ENCODE measurements at regions not wholly inside any gene's neighbourhood (a gene's known extent, or its start where the extent isn't known, plus 50 kb on each side); places are given as distances from the start of the nearest gene placed in this dataset.
A peak's percentile ranks its signal among the peaks of the same experiment; 100 is the strongest.

DNA sequence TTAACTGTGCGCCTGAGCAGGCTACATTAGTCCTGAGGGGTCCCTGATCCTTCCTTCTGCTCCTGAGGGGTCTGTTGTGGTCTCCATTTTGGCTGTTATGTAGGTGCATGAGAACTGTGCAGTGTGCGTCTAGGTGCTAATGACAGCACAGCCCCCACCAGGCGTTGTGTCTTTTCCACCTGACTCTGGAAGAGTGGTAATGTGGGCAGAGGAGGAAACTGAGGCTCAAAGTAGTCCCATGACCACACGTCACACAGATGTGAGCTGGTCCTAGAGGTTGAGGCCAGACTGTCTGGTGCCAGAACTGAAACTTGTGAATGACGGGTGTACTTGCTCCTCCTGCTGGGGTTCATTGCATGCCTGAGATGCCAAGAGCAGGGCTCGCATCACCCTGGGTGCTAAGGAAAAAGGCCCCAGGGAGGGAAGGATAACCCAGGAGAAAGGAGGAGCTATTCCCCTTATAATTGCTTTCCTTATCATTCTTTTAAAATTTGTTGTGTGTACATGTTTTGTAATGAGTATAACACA lies 111.8 kb downstream of the SLC25A47 start:
- intact Hi-C loops (cut with DNase I; ENCODE audit: low total_unique reads) = no loop called here
- Histone ChIP-seq H3K27me3 (no peaks in the 10 kb centered on the region), H3K27ac (no peak overlapping the region), H3K36me3 (no peaks in the 10 kb centered on the region), H3K9me3 (no peaks in the 10 kb centered on the region), H3K4me3 (no peak overlapping the region), H3K4me1 (peaks cover 6 to 7% of the 10 kb centered on the region in 2 donors)
- DNase-seq = no peak
- no peak for TF ChIP-seq POLR2A (IDR thresholded peaks at IDR 0.05)
- TF ChIP-seq, protein P1, sequence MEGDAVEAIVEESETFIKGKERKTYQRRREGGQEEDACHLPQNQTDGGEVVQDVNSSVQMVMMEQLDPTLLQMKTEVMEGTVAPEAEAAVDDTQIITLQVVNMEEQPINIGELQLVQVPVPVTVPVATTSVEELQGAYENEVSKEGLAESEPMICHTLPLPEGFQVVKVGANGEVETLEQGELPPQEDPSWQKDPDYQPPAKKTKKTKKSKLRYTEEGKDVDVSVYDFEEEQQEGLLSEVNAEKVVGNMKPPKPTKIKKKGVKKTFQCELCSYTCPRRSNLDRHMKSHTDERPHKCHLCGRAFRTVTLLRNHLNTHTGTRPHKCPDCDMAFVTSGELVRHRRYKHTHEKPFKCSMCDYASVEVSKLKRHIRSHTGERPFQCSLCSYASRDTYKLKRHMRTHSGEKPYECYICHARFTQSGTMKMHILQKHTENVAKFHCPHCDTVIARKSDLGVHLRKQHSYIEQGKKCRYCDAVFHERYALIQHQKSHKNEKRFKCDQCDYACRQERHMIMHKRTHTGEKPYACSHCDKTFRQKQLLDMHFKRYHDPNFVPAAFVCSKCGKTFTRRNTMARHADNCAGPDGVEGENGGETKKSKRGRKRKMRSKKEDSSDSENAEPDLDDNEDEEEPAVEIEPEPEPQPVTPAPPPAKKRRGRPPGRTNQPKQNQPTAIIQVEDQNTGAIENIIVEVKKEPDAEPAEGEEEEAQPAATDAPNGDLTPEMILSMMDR (IDR thresholded peaks at IDR 0.05) = no peak

DNA sequence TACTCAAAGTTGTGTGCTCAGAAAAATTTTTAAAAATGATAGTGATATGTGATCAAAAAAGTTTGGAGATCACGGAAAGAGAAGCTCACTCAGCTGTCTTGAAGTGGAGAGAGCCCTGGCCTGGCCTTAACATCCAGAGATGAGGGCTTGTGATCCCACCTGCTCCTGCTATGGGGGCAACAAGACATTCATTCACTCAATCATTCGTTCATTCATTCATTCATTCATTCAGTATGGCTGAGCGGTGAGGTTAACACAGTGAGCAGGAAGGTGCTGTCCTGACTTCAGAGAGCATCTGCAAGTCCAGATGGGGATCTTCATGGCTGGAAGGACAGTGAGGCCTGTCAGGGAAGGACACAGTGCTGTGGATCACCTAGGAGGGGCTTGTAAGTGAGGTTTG lies 112.3 kb downstream of the SLC25A47 start:
- H3K27me3 ChIP-seq = no peaks in the 10 kb centered on the region
- TF ChIP-seq, protein P1 (IDR thresholded peaks at IDR 0.05) = no peak
- no peak for TF ChIP-seq POLR2A (IDR thresholded peaks at IDR 0.05)
- no peaks in the 10 kb centered on the region for H3K36me3 ChIP-seq
- H3K27ac ChIP-seq = no peak overlapping the region
- no peak overlapping the region for H3K4me3 ChIP-seq
- intact Hi-C loops (cut with DNase I; ENCODE audit: low total_unique reads) = no loop called here
- H3K9me3 ChIP-seq = no peaks in the 10 kb centered on the region
- peaks cover 8 to 9% of the 10 kb centered on the region in 2 donors for H3K4me1 ChIP-seq
- no peak for DNase-seq

DNA sequence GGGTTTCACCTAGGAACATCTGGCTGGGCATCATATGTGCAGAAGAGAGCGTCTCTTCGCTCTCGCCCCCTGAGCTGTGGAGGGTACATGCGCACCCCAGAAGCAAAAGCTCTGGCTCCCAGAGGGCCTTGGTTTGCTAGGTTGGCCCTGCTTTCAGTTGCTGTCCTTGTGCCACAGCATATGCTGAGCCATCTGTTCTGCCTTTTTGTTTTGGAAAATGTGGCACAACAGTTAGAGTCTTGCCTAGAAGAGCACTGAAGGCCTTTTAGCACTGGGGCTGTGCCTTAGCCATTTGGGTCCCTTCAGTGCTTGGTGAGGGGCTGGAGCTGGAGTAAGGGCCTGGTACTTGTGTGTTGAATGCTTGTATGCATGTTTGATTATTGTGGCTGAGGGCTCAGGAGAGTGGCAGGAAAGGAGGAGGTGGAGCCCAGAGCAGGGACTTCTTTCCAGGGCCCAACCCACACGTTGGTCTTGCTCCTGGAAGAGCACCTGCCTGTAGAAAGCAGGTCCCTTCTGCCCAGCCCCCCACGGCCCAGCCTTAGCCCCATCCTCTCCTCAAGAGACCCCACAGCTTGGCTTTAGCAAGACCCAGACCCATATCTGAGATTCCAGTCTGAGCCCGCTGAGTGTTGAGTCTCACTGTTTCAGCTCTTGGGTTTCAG lies 113.7 kb downstream of the SLC25A47 start:
- no peaks in the 10 kb centered on the region for H3K27me3 ChIP-seq
- no peak for DNase-seq
- no peak overlapping the region for H3K4me3 ChIP-seq
- H3K4me1 ChIP-seq = peaks cover 8 to 17% of the 10 kb centered on the region in 2 donors
- intact Hi-C loops (cut with DNase I; ENCODE audit: low total_unique reads) = no loop called here
- no peaks in the 10 kb centered on the region for H3K9me3 ChIP-seq
- H3K36me3 ChIP-seq = no peaks in the 10 kb centered on the region
- no peak for TF ChIP-seq POLR2A (IDR thresholded peaks at IDR 0.05)
- TF ChIP-seq, protein P1 (IDR thresholded peaks at IDR 0.05) = no peak
- no peak overlapping the region for H3K27ac ChIP-seq

DNA sequence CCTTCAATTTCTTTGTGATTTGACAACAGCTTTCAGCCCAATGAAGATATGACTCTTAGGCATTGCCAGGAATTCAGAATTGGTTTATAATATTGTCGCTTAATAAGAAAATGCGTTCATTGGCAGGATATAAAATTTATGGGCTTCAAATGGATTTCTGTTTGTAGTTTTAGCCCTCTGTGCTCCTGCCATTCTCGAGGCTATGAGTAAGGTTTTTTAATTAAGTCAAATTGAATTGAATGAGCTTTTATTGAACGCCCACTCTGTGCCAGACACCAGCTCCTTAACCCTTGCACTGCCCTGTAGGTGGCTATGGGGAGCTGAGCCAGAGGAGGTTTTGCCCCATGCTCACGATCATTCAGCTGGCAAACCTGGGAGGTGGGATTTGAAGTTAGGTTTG lies 115.1 kb downstream of the SLC25A47 start:
- H3K27me3 ChIP-seq = no peaks in the 10 kb centered on the region
- no peak for TF ChIP-seq POLR2A (IDR thresholded peaks at IDR 0.05)
- TF ChIP-seq, protein P1 (IDR thresholded peaks at IDR 0.05) = no peak
- H3K4me3 ChIP-seq = no peak overlapping the region
- no peak for DNase-seq
- H3K4me1 ChIP-seq = peaks cover 8 to 17% of the 10 kb centered on the region in 2 donors
- no peaks in the 10 kb centered on the region for H3K9me3 ChIP-seq
- intact Hi-C loops (cut with DNase I; ENCODE audit: low total_unique reads) = no loop called here
- no peaks in the 10 kb centered on the region for H3K36me3 ChIP-seq
- peak overlapping the region in 1 of 2 donors; percentile 83 for H3K27ac ChIP-seq

DNA sequence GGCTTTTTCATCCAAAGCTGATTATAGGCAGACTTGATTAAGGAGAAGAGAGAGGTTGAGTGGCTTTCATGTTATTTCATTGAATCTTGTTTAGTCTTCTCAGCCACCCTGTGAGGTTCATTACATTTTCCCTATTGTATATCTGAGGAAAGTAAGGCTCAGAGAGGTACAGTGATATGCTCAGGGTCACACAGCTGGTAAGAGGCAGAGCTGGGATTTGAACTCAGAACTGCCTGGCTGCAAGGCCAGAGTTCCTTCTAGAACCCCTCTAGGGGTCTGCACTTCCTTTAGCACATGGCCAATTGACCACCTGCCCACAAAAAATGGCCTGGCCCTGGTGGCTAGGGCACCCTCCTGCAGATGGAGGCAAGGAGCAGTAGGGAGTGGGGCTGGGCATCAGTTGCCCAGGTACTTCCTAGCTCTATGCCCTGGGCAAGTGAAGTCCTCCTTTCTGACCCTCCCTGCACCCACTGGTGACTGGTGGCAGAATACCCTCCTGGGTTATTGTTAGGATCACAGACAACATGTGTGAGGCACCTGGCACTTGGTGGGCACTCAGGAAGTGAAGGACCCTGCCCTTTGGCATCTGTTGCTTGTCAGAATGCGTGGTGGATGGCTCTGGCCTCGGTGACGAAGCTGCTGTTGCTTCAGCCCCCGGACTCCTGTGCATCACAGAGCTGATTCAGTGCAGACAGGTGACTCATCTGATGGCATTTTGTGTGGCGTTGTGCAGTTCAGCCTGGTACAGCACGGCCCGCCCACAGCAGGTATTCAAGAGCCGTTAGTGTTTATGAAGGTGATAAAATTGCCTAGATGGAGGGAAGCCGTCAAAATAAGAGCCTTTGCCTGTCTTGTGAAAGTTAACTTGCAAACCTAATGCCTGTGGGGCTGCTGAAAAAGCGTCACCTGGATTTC lies 115.8 kb downstream of the SLC25A47 start:
- intact Hi-C loops (cut with DNase I; ENCODE audit: low total_unique reads) = no loop called here
- peak; percentile 31 to 45 for DNase-seq
- Histone ChIP-seq H3K36me3 (no peaks in the 10 kb centered on the region), H3K27me3 (no peaks in the 10 kb centered on the region), H3K4me3 (no peak overlapping the region), H3K27ac (peak overlapping the region; percentile 79 to 83), H3K9me3 (no peaks in the 10 kb centered on the region), H3K4me1 (peaks cover 8 to 17% of the 10 kb centered on the region in 2 donors)
- TF ChIP-seq, protein P1 (IDR thresholded peaks at IDR 0.05) = no peak
- TF ChIP-seq POLR2A (IDR thresholded peaks at IDR 0.05) = no peak

Data from uterus (tissue), 3 donors.